ENCODE measurements at regions not wholly inside any gene's neighbourhood (a gene's known extent, or its start where the extent isn't known, plus 50 kb on each side); places are given as distances from the start of the nearest gene placed in this dataset.

DNA sequence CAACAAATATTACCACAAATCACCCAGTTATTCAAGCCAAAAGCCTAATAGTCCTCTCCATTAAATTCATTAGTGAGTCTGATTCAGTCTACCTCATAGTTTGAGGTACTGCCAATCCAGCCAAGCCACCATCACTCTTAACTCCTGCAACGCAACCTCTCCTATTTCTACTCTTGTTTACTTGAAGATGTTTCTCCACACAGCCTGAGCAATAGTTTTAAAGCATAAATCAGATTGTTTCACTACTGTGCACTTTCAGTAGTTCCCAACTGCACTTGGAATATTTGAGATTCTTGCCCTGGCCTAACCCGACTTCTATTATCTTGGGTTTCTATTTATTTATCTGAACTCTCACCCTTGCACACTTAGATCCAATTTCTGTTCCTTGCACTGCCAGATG lies 85.5 kb downstream of the YIPF5 start:
- DNase-seq = no peak

- DNase-seq = no peak
Measured at GRCh38 chr5:144085381-144085780, 85.1 kb downstream of the YIPF5 start.

DNA sequence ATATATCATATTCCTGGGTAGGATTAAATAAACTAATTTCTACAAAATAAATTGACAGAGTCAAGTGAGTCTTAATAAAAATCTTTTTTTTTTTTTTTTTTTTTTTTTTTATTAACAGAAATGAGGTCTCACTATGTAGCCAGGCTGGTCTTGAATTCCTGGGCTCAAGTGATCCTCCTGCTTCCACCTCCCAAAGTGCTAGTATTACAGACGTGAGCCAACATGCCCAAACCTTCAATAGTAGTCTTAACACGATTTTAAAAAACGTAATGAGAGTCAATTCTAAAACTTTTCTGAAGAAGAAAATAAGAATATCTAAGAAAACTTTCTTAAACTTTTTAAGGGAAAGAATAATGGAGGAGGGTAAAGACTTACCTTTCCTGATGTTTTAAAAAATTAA lies 84.2 kb downstream of the YIPF5 start:
- no peak for DNase-seq

- no peak for DNase-seq
Measured at GRCh38 chr5:144087576-144087975, 82.9 kb downstream of the YIPF5 start.

DNA sequence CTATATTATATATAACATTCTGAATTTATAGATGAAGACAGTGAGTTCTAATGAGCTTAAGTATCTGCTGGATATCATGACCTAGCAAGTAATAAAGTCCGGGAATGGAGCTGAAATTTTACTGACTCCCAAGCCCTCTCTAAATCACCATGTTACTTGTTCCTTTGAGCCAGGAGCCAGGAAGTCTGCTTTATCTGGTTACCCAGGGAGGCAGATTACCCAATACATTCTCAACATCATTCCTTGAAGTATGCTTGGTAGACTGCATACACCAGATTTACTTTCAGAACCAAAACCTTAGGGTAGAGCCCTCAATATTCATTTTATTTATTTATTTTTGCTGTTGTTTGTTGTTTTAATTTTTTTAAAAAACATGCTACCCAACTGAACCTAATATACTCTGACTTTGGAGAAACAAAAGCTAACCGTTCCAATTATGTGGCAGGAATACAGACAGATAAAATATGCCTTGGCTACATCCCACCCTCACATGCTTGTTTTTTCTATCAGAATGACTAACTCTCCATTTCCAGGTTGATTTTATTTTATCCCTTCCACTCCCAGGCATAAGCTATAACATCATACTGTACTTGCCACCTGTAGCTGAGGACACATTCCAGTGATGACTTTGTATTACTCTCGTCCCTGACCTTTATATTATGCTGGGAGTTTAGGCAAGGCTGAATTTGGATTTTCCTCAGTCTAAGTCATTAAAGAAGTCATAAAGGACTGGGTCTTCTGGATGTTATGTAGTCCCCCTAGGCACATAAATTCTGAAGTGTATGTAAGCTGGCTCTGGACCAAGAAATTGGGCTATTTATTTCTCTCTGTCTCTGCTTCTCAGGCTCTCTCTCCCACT lies 82.0 kb downstream of the YIPF5 start:
- no peak for DNase-seq

- DNase-seq = no peak
Measured at GRCh38 chr5:144089401-144090021, 80.9 kb downstream of the YIPF5 start.

DNA sequence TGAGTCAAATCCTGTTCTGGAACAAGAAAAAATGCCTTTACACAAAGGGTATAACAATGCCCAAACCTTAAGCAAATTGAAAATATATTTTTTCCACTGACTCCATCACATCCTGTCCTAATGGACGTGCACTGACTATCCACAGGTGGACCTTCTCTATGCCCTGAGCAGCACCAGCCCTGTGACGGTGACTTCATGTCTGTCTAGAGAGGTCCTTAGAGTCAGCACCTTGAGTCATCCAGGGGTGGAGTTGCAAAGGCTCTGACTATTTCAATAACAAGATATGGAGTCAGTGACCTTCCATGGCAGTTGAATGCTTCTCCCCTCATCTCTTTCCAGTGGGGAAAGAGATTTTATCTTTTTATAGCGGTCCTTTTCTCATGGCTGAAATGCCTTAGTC lies 78.0 kb downstream of the YIPF5 start:
- DNase-seq = no peak

GRCh38 chr5:144093400-144093799 lies 77.1 kb downstream of the YIPF5 start:
- DNase-seq = no peak

GRCh38 chr5:144093868-144094267 lies 76.6 kb downstream of the YIPF5 start:
- DNase-seq = no peak

GRCh38 chr5:144100702-144101101 lies 69.8 kb downstream of the YIPF5 start:
- DNase-seq = no peak

DNA sequence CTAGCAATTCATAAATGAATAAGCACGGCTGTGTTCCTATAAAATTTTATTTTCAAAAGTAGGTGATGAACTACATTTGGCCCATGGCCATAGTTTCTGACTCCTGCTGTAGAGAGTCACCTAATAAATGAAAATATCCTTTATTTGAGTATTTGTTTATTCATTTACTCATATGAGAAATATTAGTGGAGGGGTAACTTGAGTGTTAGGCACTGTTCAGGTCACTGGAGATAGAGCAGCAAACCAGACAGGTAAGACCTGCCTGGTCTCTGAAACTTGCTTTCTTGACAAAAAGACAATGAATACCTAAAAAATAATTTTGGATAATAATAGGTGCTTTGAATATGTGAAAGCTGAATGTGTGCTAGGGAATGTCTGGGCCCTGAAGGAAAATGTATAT lies 68.8 kb downstream of the YIPF5 start:
- DNase-seq = no peak

DNA sequence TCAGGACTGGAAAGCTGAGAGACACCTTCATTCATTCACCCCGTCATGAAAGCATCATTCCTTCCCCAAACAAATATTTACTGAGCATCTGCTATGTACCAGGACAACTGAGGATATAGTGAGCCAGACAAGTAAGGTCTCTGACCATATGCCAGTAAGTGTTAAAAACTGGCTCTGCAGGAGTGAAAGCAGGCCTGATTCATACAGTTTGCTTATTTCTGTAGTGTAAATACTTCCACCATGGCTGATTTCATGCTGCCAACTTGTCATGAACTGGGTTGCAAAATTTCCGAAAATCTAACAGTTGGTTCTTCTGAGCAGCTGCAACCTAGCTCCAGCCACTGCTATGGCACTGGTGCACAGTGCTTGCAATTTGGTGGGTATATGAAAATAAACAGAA lies 68.1 kb downstream of the YIPF5 start:
- no peak for DNase-seq

GRCh38 chr5:144102979-144103378 lies 67.5 kb downstream of the YIPF5 start:
- DNase-seq = no peak

GRCh38 chr5:144103611-144104485 lies 66.6 kb downstream of the YIPF5 start:
- no peak for DNase-seq

GRCh38 chr5:144105371-144105770 lies 65.1 kb downstream of the YIPF5 start:
- DNase-seq = no peak

DNA sequence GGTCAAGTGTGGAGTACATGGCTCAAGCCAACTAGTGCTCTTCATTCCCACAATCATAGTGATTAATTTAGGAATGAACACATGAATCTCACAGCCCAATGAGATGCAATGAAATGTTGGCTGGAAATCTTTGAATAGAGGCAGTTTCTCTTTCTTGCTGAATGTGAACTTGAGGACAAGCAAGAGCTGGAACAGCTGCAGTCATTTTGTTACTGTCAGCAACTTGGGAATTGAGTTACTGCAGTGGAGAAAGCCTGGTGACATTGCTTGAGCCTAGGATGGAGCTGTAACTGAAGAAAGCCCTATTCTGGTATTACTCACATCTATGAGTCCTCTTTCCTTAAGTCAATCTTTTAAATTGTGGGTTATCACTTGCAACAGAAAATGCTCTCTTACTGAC lies 62.3 kb downstream of the YIPF5 start:
- DNase-seq = no peak

Measured in CD4-positive, alpha-beta T cell treated with Interleukin-10 for 1 hour (primary cell).